ENCODE measurements at regions not wholly inside any gene's neighbourhood (a gene's known extent, or its start where the extent isn't known, plus 50 kb on each side); places are given as distances from the start of the nearest gene placed in this dataset.

GRCh38 chr14:66119606-66120231 lies 366.5 kb upstream of the CCDC196 start:
- no peak for TF ChIP-seq POLR2A (IDR thresholded peaks at IDR 0.05)
- TF ChIP-seq CTCF (IDR thresholded peaks at IDR 0.05) = no peak
- 85 to 87% methylated on average over 5 of the region's 5 CpGs for WGBS, 2 donors
- no peaks in the 10 kb centered on the region for H3K9me3 ChIP-seq
- no peak overlapping the region for H3K4me3 ChIP-seq (replicated peaks in 1 of 3)
- H3K4me1 ChIP-seq = no peaks in the 10 kb centered on the region
- no peak for DNase-seq
- no peaks in the 10 kb centered on the region for H3K36me3 ChIP-seq
- H3K27me3 ChIP-seq = no peaks in the 10 kb centered on the region
- intact Hi-C loops (cut with DNase I) = no loop called here
- H3K27ac ChIP-seq = no peak overlapping the region

- TF ChIP-seq CTCF (IDR thresholded peaks at IDR 0.05) (no peak), POLR2A (IDR thresholded peaks at IDR 0.05) (no peak)
- H3K36me3 ChIP-seq = no peaks in the 10 kb centered on the region
- H3K4me3 ChIP-seq (replicated peaks in 1 of 3) = no peak overlapping the region
- intact Hi-C loops (cut with DNase I) = no loop called here
- no peaks in the 10 kb centered on the region for H3K4me1 ChIP-seq
- no peak overlapping the region for H3K27ac ChIP-seq
- WGBS, 2 donors = 79 to 86% methylated on average over 3 of the region's 3 CpGs
- H3K27me3 ChIP-seq = no peaks in the 10 kb centered on the region
- no peaks in the 10 kb centered on the region for H3K9me3 ChIP-seq
- DNase-seq = no peak
Measured at GRCh38 chr14:66120402-66120801, 365.8 kb upstream of the CCDC196 start.

GRCh38 chr14:66121859-66122258 lies 364.3 kb upstream of the CCDC196 start:
- intact Hi-C loops (cut with DNase I) = no loop called here
- no peaks in the 10 kb centered on the region for H3K27me3 ChIP-seq
- TF ChIP-seq CTCF (IDR thresholded peaks at IDR 0.05) = no peak
- no peak for TF ChIP-seq POLR2A (IDR thresholded peaks at IDR 0.05)
- H3K4me1 ChIP-seq = no peaks in the 10 kb centered on the region
- H3K4me3 ChIP-seq (replicated peaks in 1 of 3) = no peak overlapping the region
- no peaks in the 10 kb centered on the region for H3K9me3 ChIP-seq
- H3K27ac ChIP-seq = no peak overlapping the region
- no peaks in the 10 kb centered on the region for H3K36me3 ChIP-seq
- DNase-seq = no peak
- WGBS, 2 donors = 92 to 97% methylated on average over 3 of the region's 3 CpGs

- TF ChIP-seq POLR2A (IDR thresholded peaks at IDR 0.05) = no peak
- TF ChIP-seq CTCF (IDR thresholded peaks at IDR 0.05) = no peak
- 80 to 94% methylated on average over 2 of the region's 2 CpGs for WGBS, 2 donors
Measured at GRCh38 chr14:66129224-66129623, 356.9 kb upstream of the CCDC196 start.

GRCh38 chr14:66131111-66131510 lies 355.1 kb upstream of the CCDC196 start:
- TF ChIP-seq CTCF (IDR thresholded peaks at IDR 0.05) (no peak), POLR2A (IDR thresholded peaks at IDR 0.05) (no peak)
- H3K36me3 ChIP-seq = no peaks in the 10 kb centered on the region
- DNase-seq = no peak
- H3K27ac ChIP-seq = no peak overlapping the region
- H3K27me3 ChIP-seq = no peaks in the 10 kb centered on the region
- 71 to 91% methylated on average over 4 of the region's 4 CpGs for WGBS, 2 donors
- H3K9me3 ChIP-seq = no peaks in the 10 kb centered on the region
- H3K4me1 ChIP-seq = no peaks in the 10 kb centered on the region
- H3K4me3 ChIP-seq (replicated peaks in 1 of 3) = no peak overlapping the region
- intact Hi-C loops (cut with DNase I) = no loop called here

More at GRCh38 chr14:66129224-66129623, 356.9 kb upstream of the CCDC196 start:
- no peaks in the 10 kb centered on the region for H3K27me3 ChIP-seq
- intact Hi-C loops (cut with DNase I) = no loop called here
- H3K9me3 ChIP-seq = no peaks in the 10 kb centered on the region
- H3K4me3 ChIP-seq (replicated peaks in 1 of 3) = no peak overlapping the region
- H3K4me1 ChIP-seq = no peaks in the 10 kb centered on the region
- no peaks in the 10 kb centered on the region for H3K36me3 ChIP-seq
- H3K27ac ChIP-seq = no peak overlapping the region
- no peak for DNase-seq

Data from thyroid gland (tissue), 4 donors.